ENCODE measurements at regions not wholly inside any gene's neighbourhood (a gene's known extent, or its start where the extent isn't known, plus 50 kb on each side); places are given as distances from the start of the nearest gene placed in this dataset.
"Not testable (repeated sequence)": the region's sequence is repeated elsewhere in the genome, so short reads cannot be mapped to it uniquely, and the experiment has no call there.

GRCh38 chr12:78284417-78284816 lies 453.7 kb downstream of the NAV3 start:
- Histone ChIP-seq H3K4me3 (no peak overlapping the region), H3K36me3 (no peaks in the 10 kb centered on the region), H3K27ac (no peak overlapping the region), H3K4me1 (no peaks in the 10 kb centered on the region), H3K27me3 (no peaks in the 10 kb centered on the region), H3K9me3 (no peaks in the 10 kb centered on the region)
- TF ChIP-seq CTCF (IDR thresholded peaks at IDR 0.05), result no peak
- intact Hi-C loops (cut with DNase I), result no loop called here
- DNase-seq (no peak), ATAC-seq (no peak)

DNA sequence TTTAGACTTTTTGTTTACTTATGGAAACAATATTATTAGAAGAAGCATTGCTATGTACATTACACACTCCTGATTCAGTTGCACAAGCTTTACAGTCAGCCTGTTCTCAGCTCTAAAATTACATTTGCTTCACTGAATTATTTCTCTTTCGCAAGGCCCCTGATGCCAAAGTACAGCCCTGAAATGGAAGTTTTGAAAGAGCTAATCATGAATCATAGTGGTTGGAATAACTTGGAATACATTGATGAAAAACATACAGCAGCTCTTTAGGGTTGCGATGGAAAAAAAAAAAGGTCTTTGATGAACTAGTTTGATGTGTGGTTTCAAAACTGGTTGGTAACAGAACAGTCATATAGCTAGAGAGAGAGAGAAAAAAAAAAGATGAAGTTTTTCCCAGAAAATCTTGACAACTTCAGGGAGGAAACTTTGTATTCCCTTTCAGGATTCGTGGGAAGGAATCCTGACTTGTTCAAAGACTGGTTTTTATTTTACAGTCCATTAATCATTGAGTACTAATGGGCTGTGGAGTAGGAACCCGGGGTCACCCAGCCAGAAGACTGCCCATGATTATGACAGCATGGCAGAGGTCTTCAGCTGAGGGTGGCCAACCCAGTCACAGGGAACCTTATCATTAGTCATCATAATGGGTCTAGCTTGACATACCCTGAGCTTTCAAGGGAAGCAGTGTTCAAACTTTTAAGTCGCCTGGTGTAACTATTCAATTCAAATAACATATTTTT lies 460.1 kb downstream of the NAV3 start:
- DNase-seq (no peak), ATAC-seq (no peak)
- Histone ChIP-seq H3K36me3 (no peaks in the 10 kb centered on the region), H3K27me3 (no peaks in the 10 kb centered on the region), H3K9me3 (no peaks in the 10 kb centered on the region), H3K27ac (no peak overlapping the region), H3K4me3 (no peak overlapping the region), H3K4me1 (peaks cover 5% of the 10 kb centered on the region)
- TF ChIP-seq CTCF (IDR thresholded peaks at IDR 0.05), result no peak
- intact Hi-C loops (cut with DNase I), result no loop called here

DNA sequence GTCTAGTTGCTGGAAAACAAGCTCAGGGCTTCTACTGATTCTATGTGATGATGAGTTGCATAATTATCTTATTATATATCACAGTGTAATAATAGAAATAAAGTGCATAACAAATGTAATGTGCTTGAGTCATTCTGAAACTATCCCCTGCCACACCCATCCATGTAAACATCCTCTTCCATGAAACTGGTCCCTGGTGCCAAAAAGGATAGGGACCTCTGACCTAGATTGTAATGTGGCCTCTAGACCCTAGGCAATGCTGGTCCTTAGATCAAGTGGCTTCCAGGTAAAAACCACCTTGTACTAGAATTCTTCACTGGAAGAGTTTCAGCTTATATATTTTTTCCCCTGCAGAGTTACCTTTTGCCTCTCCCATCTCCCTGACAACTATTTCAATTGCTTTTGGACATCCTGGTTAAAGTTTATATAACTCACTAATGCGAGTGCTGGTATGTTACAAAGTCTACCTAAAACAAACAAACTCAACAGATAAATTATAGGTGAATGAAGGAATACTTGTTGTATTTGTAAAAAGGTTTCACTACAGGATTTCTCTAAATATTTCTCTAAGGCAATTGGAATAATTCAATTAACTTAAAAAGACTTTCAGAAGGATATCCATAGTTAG lies 462.5 kb downstream of the NAV3 start:
- Histone ChIP-seq H3K9me3 (no peaks in the 10 kb centered on the region), H3K27me3 (no peaks in the 10 kb centered on the region), H3K36me3 (no peaks in the 10 kb centered on the region), H3K4me1 (peaks cover 5% of the 10 kb centered on the region), H3K4me3 (no peak overlapping the region), H3K27ac (peak overlapping the region; percentile 1)
- DNase-seq, result no peak
- intact Hi-C loops (cut with DNase I), result no loop called here
- no peak for ATAC-seq
- TF ChIP-seq CTCF (IDR thresholded peaks at IDR 0.05), result no peak

GRCh38 chr12:78301282-78301681 lies 470.6 kb downstream of the NAV3 start:
- H3K4me3 ChIP-seq; H3K27me3 ChIP-seq; H3K9me3 ChIP-seq; H3K4me1 ChIP-seq; intact Hi-C loops (cut with DNase I); H3K27ac ChIP-seq; DNase-seq; H3K36me3 ChIP-seq; ATAC-seq: not testable (repeated sequence)

GRCh38 chr12:78305808-78306207 lies 475.1 kb downstream of the NAV3 start:
- Histone ChIP-seq H3K4me1 (no peaks in the 10 kb centered on the region), H3K36me3 (no peaks in the 10 kb centered on the region), H3K27ac (no peak overlapping the region), H3K27me3 (no peaks in the 10 kb centered on the region), H3K4me3 (no peak overlapping the region), H3K9me3 (no peaks in the 10 kb centered on the region)
- no peak for TF ChIP-seq CTCF (IDR thresholded peaks at IDR 0.05)
- intact Hi-C loops (cut with DNase I), result no loop called here
- ATAC-seq, result no peak
- no peak for DNase-seq

DNA sequence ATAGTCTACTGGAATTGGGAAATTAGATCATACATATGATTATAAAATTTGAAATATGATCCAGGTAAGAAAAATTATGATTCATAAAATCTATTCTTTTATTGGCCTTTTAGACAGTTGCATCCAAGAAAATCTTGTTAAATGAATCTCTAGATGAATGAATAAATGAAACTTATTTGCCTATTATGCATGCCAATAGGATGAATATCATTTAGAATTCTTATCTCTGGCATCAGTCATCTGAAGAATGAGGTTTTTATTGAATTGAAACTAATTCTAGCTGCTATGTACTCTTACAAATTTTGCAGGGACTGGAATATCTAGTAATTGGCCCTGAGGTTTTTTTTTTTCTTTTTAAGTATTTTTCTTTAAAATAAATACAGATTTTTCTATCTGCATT lies 475.5 kb downstream of the NAV3 start:
- ATAC-seq (no peak), DNase-seq (no peak)
- no peaks in the 10 kb centered on the region for H3K36me3 ChIP-seq
- H3K9me3 ChIP-seq, result no peaks in the 10 kb centered on the region
- TF ChIP-seq CTCF (IDR thresholded peaks at IDR 0.05), result no peak
- intact Hi-C loops (cut with DNase I), result no loop called here
- no peak overlapping the region for H3K27ac ChIP-seq
- H3K27me3 ChIP-seq, result no peaks in the 10 kb centered on the region
- H3K4me3 ChIP-seq, result no peak overlapping the region
- no peaks in the 10 kb centered on the region for H3K4me1 ChIP-seq
